ENCODE measurements at regions not wholly inside any gene's neighbourhood (a gene's known extent, or its start where the extent isn't known, plus 50 kb on each side); places are given as distances from the start of the nearest gene placed in this dataset.
"Not testable (repeated sequence)": the region's sequence is repeated elsewhere in the genome, so short reads cannot be mapped to it uniquely, and the experiment has no call there.

DNA sequence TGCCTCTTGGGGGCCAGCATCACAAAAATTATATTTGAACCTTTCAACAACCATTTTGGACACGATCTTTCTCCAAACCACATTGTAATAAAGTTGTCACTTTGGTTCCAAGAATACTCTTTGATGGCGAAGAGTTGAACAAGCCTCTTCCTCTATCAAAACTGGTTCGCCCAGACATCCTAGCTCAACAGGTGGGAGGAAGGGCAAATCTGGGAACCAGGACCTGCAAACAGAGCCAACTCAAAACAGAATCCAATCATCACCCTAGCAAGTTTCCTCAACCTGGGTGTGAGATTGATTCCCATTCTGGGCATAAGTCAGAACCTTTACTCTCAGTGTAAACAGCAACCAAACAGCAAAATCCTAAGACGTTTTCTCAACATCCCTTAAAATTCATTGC lies 141.2 kb upstream of the RREB1 start:
- FAIRE-seq (no peak), DNase-seq (ENCODE audit: insufficient read length, low spot score) (no peak)

DNA sequence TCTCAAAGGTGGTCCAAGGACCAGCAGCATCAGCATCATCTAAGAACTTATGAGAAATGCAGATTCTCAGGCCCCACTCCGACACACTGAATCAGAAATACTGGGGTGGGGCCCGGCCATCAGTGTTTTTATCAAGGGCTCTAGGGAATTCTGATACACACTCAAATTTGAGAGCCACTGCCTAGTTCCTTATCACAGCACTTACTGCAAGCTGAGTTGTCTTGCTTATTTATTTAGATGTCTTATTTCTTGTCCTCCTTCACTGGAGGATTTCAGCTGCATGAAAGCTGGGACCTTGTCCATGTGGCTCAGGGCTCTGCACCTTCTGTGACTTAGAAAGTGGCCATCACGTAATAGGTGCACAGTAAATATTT lies 139.4 kb upstream of the RREB1 start:
- DNase-seq (ENCODE audit: insufficient read length, low spot score) = no peak

DNA sequence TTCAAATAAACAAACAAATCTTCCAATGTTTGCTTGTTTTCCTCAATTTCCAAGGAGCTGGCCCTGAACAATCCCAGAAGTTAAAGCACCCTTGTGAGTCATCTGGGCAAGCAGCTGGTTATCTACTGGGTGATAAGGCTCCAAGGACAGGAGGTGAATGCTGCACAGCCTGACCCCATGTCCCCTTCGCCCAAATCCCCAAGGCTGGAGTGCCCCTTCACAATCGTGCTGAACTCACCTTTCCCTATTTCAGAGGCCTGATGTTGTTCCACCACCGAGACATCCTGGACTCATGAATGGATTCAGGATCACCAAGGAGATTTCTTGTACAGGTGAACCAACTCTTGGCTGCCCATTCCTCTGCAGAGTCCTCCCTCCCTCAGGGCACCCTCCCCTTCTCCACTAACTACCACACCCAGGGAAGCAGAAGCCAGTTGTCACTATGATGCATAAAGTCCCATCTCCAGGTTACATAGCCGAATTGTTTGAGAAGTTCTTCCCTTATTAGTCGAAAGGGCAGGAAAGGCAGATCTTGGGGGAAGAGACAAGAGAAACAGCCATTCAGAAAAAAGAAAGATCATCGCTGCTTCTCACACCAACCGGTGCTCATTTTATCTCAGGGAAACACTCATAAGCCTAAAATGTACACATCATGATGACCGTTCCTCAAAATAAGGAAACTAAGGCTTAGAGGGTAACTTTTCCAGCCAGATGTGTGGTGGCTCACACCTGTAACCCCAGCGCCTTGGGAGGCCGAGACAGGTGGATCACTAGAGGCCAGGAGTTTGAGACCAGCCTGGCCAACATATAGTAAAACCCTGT lies 138.8 kb upstream of the RREB1 start:
- DNase-seq (ENCODE audit: insufficient read length, low spot score) = no peak
- FAIRE-seq = no peak

More for the DNA sequence above, 139.4 kb upstream of the RREB1 start:
- FAIRE-seq = no peak

DNA sequence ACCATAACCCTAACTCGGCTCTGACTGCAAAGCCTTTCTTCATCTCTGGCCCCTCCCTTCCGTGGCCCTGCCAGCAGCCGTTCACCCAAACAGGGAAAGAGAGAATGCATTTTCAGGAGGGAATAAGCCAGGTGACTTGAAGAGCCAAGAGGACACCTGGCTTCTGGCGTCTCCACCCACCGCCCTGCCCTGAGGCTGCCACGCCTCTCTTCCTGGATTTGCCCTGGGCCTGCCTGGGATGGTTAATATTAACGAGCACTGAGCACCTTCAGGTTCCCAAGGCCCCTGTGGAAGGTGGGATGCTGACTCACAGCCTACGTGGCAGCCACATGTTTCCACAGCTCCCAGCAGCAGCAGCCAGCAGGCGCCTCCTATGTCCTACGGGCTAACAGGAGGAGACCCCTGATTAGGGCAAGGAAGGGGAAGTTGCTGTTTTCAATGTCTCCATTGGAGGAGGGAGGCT lies 138.0 kb upstream of the RREB1 start:
- DNase-seq (ENCODE audit: insufficient read length, low spot score) (no peak), FAIRE-seq (no peak)

DNA sequence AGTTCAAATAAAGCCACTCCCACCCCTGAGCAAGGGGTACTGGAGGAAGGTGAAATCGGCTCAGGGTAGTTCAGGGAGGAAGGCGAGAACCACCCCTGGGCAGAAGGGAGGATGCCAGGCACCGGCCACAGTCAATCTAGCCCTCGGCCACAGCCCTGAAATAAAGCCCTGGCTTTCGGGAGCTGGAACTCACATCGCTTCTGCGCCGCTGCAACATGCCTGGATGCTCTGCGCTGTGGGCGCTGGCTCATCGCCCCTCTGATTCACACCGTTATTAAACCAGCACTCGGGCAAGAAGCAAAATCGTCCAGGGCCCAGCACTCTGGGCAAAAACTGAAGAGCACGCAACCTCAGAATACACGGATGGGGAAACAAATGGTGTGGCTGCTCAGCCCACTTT lies 136.9 kb upstream of the RREB1 start:
- FAIRE-seq = no peak

DNA sequence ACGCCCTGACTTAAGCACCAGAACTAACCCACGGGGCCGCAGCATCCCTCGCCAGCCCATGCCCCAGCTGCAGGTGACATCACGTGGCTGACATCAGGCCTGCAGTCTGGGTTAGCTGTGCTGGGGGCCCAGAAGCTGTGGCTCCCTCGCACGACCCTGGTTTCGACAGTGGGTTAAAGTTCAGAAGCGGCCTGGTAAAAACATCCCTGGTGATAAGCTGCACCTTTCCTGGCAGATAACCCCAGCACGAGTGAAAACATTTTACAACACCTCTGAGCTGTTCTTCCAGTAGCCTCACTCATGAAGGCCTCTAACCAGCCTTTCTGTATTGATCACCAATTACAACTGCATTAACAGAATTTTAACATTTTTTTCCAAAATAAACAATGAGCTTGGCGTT lies 136.4 kb upstream of the RREB1 start:
- DNase-seq (ENCODE audit: insufficient read length, low spot score) (no peak), FAIRE-seq (no peak)

More for the DNA sequence above, 136.9 kb upstream of the RREB1 start:
- DNase-seq (ENCODE audit: insufficient read length, low spot score) = no peak

DNA sequence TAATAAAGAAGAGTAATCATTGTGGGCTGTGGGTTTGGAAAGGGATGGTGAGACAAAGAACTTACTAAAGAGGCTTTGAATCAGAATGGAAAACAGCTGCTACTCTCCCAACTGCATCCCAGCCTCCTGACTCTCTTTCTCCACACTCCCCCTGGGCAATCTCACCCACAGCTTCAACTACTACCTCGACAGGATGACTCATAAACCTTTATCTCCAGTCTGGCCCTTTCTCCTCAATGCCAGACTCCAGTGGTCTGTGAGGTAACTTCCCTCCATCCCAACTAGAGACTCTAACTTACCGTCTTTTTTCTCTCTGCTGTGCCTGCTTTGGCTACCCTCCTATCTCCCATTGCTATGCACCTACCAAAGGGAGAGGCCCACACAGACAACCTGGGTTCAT lies 135.3 kb upstream of the RREB1 start:
- FAIRE-seq = no peak
- no peak for DNase-seq (ENCODE audit: insufficient read length, low spot score)

DNA sequence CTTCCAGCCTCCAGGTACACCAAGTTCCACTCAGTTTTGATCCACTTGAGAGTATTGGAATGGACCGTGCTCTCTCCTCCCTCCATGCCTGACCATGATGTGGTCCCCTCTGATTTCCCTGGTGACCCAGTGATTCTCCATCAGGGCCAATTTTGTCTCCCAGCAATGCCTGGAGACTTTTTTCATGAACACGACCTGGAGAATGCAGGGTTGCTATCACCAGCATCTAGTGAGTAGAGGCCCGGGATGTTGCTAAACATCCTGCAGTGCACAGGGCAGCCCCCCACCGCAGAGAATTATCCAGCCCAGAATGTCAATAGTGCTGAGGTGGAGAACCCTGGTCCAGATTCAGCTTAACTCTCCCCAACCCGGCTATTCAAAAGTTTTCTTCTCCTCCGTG lies 134.0 kb upstream of the RREB1 start:
- no peak for DNase-seq (ENCODE audit: insufficient read length, low spot score)
- no peak for FAIRE-seq

DNA sequence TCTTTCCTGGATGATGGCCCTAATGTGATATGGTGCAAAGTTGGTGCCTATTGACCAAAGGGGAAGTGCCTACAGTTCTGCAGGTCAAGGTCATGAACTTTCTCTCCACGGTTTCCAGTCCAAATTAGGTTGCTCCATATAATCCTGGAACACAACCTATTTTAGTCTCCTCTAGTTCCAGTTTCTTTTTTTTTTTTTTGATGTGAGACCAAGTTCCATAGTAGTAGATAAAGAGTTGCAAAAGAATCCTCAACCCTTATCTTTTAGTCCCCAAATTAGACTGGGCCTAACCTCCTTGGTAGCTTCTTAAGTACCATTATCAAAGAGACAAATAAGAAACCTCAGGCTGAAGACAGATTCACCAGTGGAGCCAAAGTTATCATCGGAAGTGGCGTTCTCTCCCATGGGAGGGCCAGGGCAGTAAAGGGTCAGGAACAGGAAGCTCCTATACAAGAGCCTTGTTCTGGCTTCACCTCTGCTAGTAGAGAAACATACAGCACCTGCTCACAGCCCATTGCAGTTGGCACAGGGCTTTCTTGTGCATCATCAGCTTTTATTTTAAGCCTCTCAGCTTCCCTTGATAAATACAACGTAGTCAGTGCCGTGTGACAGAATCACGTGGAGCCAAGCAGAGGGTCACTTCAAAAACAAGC lies 132.2 kb upstream of the RREB1 start:
- FAIRE-seq = no peak
- DNase-seq (ENCODE audit: insufficient read length, low spot score) = no peak

DNA sequence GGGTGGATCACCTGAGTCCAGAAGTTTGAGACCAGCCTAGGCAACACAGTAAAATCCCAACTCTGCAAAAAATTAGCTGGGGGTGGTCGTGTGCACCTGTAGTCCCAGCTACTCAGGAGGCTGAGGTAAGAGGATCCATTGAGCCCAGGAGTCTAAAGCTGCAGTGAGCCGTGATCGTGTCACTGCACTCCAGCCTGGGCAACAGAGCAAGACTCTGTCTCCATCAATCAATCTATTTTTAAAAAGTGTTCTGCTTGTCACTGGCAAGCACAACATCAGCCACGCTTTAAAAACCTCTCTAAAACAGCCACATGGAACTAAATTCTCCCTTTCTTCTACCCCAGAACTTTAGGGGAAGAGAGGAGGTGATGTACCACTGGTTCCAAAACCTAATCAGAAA lies 131.6 kb upstream of the RREB1 start:
- FAIRE-seq = no peak

DNA sequence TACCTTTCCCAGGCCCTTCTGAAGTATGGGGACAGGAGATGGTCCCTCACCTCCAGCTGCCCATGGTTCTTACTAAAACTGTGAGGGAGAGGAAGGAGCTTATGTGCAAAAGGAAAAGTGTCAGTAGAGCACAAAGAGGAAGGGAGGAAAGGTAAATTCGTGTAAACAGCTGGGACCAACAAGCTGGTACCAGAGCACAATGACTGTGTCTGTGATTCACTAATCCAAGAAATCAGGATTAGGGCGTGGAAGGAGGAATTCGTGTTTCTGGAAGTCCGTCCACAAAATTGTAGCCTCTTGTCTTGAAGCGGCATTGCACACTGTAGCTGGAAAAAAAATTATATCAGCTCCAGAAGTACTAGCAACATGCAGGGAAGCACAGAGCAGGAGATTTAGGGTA lies 129.0 kb upstream of the RREB1 start:
- FAIRE-seq (no peak), DNase-seq (ENCODE audit: insufficient read length, low spot score) (no peak)

More for the DNA sequence above, 131.6 kb upstream of the RREB1 start:
- no peak for DNase-seq (ENCODE audit: insufficient read length, low spot score)

DNA sequence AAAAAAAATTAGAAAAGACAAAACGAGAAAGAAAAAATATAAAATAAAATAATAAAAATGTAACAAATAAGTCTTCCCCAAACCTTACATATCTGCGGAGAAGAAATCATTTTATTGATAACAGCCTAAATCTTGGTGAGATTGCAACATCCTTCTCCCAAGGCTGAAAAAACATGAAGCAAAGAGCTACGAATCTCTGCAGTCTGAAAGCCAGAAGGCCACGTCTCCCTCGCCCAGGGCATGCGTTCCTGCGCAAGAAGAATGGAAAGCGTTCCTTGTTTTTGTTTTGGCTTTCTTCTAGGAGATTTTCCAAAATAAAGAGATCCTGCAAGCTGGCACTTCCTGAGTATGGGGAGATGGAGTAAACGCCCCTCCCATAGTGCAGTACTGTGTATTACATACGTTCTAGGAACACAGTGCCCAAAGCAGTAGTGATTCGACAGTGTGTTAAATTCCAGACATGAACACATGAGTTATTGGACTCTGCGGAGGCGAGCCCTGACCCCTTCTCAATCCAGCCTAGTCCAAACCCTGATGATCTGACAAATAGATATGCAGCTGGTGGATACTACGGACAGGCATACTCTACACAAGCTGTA lies 126.7 kb upstream of the RREB1 start:
- FAIRE-seq = no peak
- DNase-seq (ENCODE audit: insufficient read length, low spot score) = no peak

DNA sequence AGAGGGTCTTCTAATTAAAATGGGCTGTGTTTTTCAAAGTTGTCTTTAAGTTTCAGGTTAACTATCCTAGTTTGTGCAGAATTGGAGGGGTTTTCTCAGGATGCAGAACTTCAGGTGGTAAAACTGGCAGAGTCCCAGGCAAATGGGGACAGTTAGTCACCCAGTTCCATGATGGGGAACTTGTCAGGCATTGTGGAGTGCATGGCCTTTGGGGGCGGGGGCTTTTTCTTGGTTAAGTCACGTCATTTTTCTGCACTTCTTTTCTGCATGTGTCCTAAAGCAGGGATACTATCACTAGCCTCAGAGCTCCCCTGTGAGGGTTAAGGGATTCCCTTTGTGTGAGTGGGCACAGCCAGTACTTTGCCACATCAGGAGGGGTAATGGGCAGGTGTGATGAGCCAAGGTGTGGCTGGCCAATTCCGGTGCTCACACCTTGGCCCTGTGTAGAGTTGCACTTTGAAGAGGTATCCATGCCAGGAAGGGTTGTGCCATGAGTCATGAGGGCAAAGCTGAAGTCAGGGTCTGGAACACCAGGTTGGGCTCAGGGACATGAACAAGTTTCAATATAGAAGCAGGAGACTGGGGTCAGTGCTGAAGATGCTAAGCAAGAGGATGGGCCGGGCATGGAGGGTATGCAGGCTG lies 126.0 kb upstream of the RREB1 start:
- DNase-seq (ENCODE audit: insufficient read length, low spot score) (no peak), FAIRE-seq (no peak)

DNA sequence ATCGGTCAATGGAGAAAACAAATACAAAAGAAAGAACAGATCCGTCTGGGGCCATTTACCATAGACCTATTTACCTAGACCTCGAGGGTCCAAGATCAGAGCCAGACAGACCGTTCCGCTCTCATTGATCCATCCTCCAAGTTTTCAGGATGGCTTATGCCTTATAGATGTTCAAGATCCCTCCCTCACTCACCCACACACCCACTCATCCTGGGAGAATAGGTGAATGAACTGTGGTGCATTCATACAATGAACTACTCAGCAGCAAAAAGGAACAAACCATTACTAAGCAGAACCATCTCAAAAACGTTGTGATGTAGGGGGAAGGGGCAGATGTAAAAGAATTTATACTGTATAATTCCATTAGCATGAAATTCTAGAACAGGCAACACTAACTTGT lies 125.1 kb upstream of the RREB1 start:
- DNase-seq (ENCODE audit: insufficient read length, low spot score) (no peak), FAIRE-seq (no peak)

DNA sequence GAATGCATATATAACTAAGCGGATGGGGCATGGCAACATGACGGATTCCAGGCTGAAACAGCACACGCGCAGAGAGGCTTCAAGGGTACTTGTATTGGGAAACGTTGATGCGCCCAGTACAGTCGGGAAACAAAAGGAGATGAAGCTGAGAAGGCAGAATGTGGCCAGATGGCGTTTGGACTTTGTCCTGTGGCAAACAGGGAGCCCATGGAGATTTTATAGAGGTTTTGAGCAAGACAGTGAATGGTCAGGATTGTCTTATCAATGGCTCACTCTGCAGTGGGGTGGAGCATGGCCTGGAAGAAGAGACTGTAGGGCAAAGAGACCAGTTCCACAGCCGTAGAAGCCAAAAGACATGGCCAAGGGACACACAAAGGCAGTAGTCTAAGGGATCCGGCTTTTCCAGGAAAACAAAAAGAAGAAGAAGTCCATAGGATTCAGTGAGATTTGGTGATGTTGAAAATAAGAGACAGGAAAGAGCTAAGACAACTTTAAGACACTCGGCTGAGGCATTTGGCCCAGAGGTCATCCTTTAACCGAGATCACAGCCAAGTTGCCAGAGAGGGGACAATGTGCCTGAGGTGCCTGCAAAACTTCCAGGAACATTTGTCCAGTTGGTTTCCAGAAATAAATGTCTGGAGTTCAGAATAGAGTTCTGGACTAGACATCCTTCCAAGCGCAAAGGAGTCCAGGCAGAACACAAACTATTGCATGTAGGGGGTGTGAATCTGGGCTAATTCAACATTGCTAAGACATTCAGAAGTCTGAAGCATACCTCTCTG lies 123.0 kb upstream of the RREB1 start:
- DNase-seq (ENCODE audit: insufficient read length, low spot score) = no peak
- FAIRE-seq = no peak

DNA sequence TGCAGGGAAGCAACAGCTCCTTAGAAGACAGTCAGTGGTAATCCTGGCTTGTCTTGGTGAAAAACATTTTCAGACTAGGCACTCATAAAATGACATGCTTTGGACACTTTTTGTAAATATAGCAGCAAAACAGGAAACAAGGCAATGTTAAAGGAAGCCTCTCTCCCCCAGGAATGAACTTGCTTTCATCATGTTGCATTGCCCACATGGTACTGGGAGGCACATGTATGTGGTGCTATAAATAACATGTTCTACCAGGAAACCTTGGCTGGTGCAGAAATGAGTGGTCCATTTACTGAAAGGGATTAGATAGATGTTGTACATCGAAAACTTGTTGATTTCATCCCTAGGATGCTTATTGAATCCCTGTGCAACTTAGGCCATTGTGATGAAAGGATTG lies 121.4 kb upstream of the RREB1 start:
- FAIRE-seq (no peak), DNase-seq (ENCODE audit: insufficient read length, low spot score) (no peak)

DNA sequence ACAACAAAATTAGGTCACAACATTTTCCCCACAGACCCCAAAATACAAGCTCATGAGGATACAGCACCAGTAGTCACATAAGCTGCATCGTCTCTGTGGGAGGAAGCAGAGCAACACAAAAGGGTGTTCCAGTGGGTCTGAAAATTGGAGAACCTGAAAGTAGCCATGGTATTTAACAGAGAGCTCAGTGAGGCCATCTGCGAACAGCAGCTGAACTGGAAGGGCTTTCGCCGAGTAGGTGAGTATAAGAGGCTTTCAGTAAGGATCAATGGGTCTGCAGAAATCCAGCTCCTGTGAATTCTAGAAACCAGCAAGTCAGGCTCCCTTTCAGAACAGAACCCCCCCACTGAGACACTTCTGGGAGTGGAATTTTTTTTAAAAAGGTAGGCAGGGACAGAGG lies 120.0 kb upstream of the RREB1 start:
- DNase-seq (ENCODE audit: insufficient read length, low spot score) (no peak), FAIRE-seq (no peak)

DNA sequence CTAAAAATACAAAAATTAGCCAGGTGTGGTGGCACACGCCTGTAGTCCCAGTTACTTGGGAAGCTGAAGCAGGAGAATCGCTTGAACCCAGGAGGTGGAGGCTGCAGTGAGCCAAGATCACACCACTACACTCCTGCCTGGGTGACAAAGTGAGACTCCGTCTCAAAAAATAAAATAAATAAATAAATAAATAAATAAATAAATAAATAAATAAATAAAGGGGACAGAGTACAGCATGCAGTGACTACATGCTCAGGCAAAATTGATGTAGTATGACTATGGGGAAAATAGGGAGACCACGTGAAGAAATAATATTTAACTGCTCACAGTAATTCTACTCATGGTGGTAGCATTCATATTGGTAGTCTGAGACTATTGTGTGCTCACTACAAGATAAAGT lies 117.7 kb upstream of the RREB1 start:
- not testable (repeated sequence) for DNase-seq (ENCODE audit: insufficient read length, low spot score); FAIRE-seq

DNA sequence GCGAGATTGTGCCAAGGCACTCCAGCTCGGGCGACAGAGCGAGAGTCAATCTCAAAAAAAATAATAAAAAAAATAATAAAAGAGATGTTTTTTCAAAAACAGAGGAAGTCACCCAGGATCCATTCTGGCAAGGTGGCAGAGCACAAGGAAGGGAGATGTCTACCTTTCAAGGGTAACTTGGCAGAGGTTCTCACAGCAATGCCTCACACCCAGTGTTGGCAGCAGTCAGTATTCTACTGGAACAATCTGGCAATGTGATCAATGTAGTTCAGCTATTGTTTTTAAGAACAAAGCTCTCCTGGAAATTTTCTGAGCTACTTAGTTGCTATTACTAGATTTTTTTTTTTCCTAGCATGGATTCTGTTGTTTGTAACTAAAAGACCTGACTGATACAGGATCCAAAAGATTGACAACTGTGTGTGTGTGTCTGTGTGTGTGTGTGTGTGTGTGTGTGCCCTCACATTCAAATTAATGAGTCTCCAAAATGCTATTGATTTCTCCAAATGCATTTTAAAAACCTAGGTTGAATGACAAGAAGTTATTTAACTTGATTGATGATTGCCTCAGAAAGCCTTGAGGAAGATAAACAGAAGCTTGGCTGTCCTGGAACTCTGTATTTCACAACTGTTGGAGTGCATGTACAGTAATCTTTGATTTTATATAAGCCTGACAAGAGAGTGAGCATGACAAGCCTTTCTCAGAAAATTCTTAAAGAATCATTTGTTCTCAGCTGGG lies 114.1 kb upstream of the RREB1 start:
- FAIRE-seq (no peak), DNase-seq (ENCODE audit: insufficient read length, low spot score) (no peak)

DNA sequence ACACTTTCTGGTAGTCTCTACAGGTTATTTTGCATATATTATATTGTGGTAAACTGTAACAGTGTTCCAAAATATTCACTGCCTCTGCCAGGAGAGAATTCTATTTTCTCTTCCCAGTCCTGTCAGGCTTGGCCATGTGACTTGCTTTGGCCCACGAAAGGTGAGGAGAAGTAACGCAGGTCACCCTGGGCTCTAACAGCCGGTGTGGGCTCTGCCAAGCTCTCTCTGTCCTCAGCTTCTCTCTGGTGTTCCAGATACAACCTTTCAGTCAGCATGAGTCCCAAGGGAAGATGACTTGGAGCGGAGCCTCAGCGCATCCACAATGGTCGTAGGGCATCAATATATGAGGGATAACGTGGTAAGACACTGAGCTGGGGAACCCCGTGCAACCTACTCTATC lies 113.0 kb upstream of the RREB1 start:
- no peak for FAIRE-seq
- no peak for DNase-seq (ENCODE audit: insufficient read length, low spot score)

All from GM19239 (cell line).